Ascending aorta (tissue), 2 donors: ENCODE measurements at regions not wholly inside any gene's neighbourhood (a gene's known extent, or its start where the extent isn't known, plus 50 kb on each side); places are given as distances from the start of the nearest gene placed in this dataset.
"Not testable (repeated sequence)": the region's sequence is repeated elsewhere in the genome, so short reads cannot be mapped to it uniquely, and the experiment has no call there.

ENCODE experiments used
- DNase-seq, 2 donors: peaks; one replicate each; pipeline ENCODE4 v3.0.0-alpha.2; 2019; ENCODE audit warnings: low spot score in 2 of 2
- H3K27ac ChIP-seq, 2 donors: fragments of 200-600 bp; sonication (generic); one replicate each; pipeline ENCODE4 v1.5.1; 2016 to 2017; ENCODE audit warnings: mild to moderate bottlenecking in 1 of 2
- H3K27me3 ChIP-seq: fragments of 200-600 bp; sonication (generic); one replicate; pipeline ENCODE4 v1.5.1; 2017
- H3K36me3 ChIP-seq, 2 donors: fragments of 200-600 bp; sonication (generic); one replicate each; pipeline ENCODE4 v1.5.1; 2016
- H3K4me1 ChIP-seq, 2 donors: fragments of 200-600 bp; sonication (generic); one replicate each; pipeline ENCODE4 v1.5.1; 2016 to 2017; ENCODE audit warnings: mild to moderate bottlenecking in 1 of 2
- H3K4me3 ChIP-seq, 2 donors: fragments of 200-600 bp; sonication (generic); one replicate each; pipeline ENCODE4 v1.5.1; 2016 to 2017; ENCODE audit warnings: mild to moderate bottlenecking in 1 of 2
- H3K9me3 ChIP-seq, 2 donors: fragments of 200-600 bp; sonication (generic); one replicate each; pipeline ENCODE4 v1.5.1; 2016
- intact Hi-C: fragments of 100-400 bp; cut with DNase I; formaldehyde crosslinking; loops from one replicate; pipeline ENCODE4 v1.15.1; 2023
- TF ChIP-seq, protein P1 (sequence below), 3 experiments: fragments of 200-600 bp in 2 of 3; fragments of 450-650 bp in 1 of 3; sonication (generic) in 2 of 3; IDR thresholded peaks; one replicate each; pipeline ENCODE4 v1.5.1; 2016 to 2019; ENCODE audit warnings: antibody characterized with exemption in 3 of 3, mild to moderate bottlenecking in 1 of 3, moderate library complexity in 1 of 3

DNA sequence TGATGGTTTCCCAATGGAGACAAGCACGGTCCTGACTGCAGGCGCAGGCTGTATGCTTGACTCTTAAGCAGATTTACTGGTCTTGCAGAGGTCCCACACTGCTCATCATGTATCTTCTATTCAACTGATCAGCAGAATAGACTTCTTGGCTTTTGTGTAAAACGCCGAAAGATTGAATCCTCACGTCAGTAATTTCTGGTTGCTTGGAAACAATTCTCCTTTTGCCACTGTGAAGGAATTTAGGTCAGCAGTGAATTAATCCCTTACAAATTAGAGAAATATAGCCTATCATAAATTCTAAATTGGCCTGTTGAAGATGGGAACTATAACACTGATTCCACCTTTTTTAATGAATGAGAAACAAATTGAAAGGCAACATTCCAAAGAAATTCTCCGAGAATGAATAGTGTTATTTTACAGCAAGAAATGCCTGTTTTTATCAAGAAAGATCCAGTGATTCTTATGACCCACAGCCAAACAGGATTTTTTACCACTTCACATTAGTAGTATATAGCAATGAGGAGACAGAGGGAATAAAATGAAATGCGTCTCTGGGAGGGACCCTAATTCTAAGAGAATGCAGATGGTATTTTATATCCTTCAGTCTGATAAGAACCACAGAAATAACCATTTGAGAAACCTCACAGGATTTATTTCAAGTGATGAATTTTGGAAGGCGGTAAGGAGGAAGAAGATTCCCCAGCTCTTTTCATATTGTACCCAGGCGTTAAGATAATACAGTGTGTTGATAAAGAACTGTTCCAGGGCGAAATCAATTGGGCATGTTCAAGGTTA, 362.5 kb downstream of the RAB38 start:
- Histone ChIP-seq H3K4me1 (no peaks in the 10 kb centered on the region), H3K9me3 (no peaks in the 10 kb centered on the region), H3K4me3 (no peak overlapping the region), H3K36me3 (no peaks in the 10 kb centered on the region), H3K27ac (no peak overlapping the region), H3K27me3 (no peaks in the 10 kb centered on the region)
- TF ChIP-seq, protein P1, sequence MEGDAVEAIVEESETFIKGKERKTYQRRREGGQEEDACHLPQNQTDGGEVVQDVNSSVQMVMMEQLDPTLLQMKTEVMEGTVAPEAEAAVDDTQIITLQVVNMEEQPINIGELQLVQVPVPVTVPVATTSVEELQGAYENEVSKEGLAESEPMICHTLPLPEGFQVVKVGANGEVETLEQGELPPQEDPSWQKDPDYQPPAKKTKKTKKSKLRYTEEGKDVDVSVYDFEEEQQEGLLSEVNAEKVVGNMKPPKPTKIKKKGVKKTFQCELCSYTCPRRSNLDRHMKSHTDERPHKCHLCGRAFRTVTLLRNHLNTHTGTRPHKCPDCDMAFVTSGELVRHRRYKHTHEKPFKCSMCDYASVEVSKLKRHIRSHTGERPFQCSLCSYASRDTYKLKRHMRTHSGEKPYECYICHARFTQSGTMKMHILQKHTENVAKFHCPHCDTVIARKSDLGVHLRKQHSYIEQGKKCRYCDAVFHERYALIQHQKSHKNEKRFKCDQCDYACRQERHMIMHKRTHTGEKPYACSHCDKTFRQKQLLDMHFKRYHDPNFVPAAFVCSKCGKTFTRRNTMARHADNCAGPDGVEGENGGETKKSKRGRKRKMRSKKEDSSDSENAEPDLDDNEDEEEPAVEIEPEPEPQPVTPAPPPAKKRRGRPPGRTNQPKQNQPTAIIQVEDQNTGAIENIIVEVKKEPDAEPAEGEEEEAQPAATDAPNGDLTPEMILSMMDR (IDR thresholded peaks at IDR 0.05), result no peak
- intact Hi-C loops, result no loop called here
- DNase-seq, result no peak

DNA sequence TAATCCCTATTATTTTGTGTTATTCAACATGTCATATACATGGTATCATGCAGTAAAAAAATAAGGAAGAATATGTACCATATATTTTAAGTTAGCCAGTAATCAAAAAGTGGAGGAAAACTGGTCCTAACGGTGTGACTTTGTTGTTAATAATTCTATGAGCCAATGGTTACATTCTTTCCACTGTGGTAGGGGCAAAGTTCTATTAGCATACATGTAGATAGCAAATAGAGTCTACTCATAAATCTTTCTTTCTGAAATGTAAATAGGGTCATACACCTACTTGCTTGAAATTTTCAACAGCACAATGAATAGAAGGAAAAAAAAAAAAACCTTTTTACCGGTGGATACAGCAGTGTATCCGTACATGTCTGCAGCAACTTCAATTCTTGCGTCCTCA, 364.8 kb downstream of the RAB38 start:
- H3K4me1 ChIP-seq, result no peaks in the 10 kb centered on the region
- no peaks in the 10 kb centered on the region for H3K36me3 ChIP-seq
- no peaks in the 10 kb centered on the region for H3K9me3 ChIP-seq
- intact Hi-C loops, result no loop called here
- no peak overlapping the region for H3K27ac ChIP-seq
- no peaks in the 10 kb centered on the region for H3K27me3 ChIP-seq
- TF ChIP-seq, protein P1 (IDR thresholded peaks at IDR 0.05), result no peak
- no peak for DNase-seq
- no peak overlapping the region for H3K4me3 ChIP-seq

DNA sequence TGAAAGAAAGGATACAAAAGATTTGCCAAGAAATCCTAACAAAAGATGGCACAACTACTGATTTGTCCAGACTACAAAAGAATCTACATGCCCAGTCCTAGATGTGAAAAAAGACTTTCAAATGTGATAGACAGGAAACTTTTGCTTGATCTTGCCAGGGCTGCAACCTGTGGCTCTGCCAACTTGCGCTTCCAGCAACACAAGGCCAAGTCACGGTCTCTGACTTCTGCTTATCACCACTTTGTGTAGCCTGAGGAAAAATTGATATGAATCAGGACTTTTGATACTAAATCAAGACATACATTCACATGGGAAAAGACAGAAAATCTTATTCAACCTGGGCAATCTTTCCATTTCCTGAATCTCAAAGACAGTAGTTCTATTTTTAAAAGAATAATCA, 366.0 kb downstream of the RAB38 start:
- intact Hi-C loops, result no loop called here
- H3K4me1 ChIP-seq, result no peaks in the 10 kb centered on the region
- no peaks in the 10 kb centered on the region for H3K9me3 ChIP-seq
- H3K27me3 ChIP-seq, result no peaks in the 10 kb centered on the region
- DNase-seq, result no peak
- H3K27ac ChIP-seq, result no peak overlapping the region
- no peak overlapping the region for H3K4me3 ChIP-seq
- TF ChIP-seq, protein P1 (IDR thresholded peaks at IDR 0.05), result no peak
- no peaks in the 10 kb centered on the region for H3K36me3 ChIP-seq

DNA sequence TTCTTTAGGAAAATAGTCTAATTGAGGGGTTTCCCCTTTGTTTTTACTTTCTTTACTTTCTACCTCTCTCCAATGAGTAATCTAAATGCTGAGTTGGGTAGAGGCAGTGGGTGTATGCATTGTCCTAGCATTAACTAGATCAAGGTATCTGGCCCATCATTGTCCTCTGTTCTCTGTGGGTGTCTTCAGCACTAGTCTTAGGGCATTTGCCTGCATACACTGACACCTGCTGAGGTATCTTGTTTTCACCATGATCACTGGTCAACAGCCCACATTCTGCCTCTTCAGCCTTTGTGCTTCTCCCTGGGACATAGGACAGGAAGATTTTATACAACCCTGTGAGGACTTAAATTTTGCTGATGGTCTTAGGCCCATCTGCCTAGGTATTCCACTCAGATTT, 371.1 kb downstream of the RAB38 start:
- H3K4me3 ChIP-seq, result no peak overlapping the region
- intact Hi-C loops, result no loop called here
- no peak overlapping the region for H3K27ac ChIP-seq
- H3K4me1 ChIP-seq, result no peaks in the 10 kb centered on the region
- TF ChIP-seq, protein P1 (IDR thresholded peaks at IDR 0.05), result no peak
- no peaks in the 10 kb centered on the region for H3K36me3 ChIP-seq
- H3K27me3 ChIP-seq, result no peaks in the 10 kb centered on the region
- no peak for DNase-seq
- H3K9me3 ChIP-seq, result no peaks in the 10 kb centered on the region

DNA sequence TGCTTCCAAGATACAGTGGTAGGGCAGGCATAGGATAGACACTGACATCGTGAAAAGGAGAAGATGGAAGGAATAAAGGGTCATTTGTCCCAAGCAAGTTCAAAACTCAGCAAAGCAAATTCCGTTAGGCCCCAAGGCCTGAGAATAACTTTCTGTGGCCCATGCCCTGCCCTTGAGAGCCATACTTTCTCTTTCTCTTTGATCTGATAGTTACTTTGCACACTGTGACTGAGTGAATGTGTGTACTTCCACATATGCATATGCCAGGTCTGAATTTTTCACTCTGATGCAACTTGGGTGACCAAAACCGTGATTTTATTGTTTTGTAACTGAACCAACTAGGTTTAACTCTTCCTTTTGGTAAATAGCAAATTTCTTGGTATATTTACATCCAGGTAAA, 371.5 kb downstream of the RAB38 start:
- no peak overlapping the region for H3K4me3 ChIP-seq
- no peaks in the 10 kb centered on the region for H3K9me3 ChIP-seq
- no peaks in the 10 kb centered on the region for H3K27me3 ChIP-seq
- no peak for DNase-seq
- H3K4me1 ChIP-seq, result no peaks in the 10 kb centered on the region
- H3K27ac ChIP-seq, result no peak overlapping the region
- intact Hi-C loops, result no loop called here
- no peaks in the 10 kb centered on the region for H3K36me3 ChIP-seq
- TF ChIP-seq, protein P1 (IDR thresholded peaks at IDR 0.05), result no peak

DNA sequence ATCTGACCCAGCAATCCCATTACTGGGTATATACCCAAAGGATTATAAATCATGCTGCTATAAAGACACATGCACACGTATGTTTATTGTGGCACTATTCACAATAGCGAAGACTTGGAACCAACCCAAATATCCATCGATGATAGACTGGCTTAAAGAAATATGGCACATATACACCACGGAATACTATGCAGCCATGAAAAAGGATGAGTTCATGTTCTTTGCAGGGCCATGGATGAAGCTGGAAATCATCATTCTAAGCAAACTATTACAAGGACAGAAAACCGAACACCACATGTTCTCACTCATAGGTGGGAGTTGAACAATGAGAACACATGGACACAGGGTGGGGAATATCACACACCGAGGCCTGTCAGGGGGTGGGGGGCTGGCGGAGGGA, 390.4 kb downstream of the RAB38 start:
- H3K27me3 ChIP-seq, H3K36me3 ChIP-seq, H3K9me3 ChIP-seq, DNase-seq, H3K4me3 ChIP-seq, H3K27ac ChIP-seq, H3K4me1 ChIP-seq, intact Hi-C loops: not testable (repeated sequence)
